ENCODE measurements at regions not wholly inside any gene's neighbourhood (a gene's known extent, or its start where the extent isn't known, plus 50 kb on each side); places are given as distances from the start of the nearest gene placed in this dataset.

DNA sequence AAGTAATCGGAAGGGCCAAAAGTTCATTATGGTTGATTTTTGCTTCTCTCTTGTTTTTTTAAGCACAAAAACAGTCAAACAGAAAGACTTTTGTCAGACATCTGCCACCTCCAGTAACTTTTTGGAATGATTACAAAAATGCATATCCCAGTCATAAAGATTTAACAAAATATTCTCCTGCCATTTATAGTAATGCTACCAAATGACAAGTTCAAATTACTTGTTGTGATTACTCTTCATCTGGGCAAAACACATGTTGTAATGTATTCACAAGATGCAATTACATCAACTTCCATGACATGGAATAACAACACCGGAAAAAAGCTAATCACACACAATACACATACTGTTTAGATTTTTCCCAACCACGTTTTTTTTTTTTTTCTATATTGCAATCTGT is 1017.5 kb upstream of the TENM4 start:
- no peak for DNase-seq (ENCODE audit: low read depth, low spot score)

DNA sequence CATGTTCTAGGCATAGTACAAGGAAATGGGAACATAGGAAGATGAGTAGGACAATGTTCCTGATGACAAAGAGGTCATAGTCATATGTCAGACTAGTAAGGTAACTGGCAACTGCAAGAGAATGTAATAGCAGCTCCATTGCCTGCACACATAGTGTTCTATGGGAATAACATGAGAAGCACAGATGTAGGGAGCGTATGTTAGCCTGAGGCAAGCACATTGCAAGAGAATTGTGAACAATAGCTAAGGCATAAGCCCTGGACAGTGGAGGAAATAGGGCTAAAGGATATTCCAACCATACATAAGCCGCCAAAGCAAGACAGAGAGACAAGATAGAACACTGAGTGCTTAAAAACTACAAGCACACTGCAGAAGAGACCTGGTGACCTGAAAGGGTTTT is 1017.0 kb upstream of the TENM4 start:
- no peak for DNase-seq (ENCODE audit: low read depth, low spot score)

DNA sequence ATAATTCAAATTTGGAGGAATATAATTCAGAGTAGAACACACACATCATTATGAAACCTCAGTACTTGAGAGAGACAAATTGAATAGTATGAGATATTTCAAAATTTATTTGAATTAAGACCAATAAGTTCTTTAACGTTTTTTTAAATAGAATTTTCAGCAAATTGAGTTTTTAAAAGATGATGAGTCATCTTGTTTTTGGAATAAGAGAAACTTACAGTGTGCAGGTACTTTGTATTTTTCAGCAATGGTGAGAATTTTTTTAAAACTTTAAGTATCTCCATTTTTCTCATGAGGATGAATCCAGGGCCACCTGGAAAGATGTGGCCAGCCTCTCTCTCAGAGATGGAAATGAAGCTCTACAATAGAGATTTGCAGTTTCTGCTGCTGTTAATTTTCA is 1015.0 kb upstream of the TENM4 start:
- no peak for DNase-seq (ENCODE audit: low read depth, low spot score)

DNA sequence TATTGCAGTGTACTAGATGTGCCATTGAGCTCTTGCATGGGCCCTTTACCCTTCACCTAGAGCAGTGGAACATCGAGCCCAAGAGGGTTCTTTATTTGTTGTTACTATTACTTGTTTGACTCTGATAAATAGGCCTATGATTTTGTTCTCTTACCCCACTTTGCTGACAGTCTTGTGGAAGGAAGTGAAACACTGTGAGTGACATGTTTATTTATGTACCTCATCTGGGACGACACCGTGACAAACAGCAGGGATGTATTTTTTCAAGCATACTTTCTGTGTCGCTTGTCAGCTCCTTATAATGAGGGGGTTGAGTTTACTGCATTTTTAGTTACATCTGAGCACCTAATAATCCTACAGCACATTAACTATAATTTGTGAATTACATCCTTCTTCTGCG is 1010.3 kb upstream of the TENM4 start:
- DNase-seq (ENCODE audit: low read depth, low spot score), result no peak

DNA sequence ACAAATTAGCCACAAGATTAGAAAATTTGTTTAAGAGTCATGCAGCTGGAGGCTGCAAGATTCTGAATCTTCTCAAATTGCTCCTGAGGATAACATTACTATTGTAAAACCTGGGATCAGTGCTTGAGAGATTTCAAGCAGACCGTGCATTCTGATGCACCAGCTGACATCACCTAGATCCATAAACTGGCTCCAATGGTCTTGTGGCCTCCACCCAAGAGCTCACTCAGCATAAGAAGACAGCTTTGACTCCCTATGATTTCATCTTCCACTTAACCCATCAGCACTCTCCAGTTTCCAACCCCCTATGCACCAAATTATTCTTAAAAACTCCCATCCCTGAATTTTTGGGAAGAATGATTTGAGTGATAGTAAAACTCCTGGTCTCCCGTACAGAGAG is 1007.9 kb upstream of the TENM4 start:
- DNase-seq (ENCODE audit: low read depth, low spot score), result no peak

DNA sequence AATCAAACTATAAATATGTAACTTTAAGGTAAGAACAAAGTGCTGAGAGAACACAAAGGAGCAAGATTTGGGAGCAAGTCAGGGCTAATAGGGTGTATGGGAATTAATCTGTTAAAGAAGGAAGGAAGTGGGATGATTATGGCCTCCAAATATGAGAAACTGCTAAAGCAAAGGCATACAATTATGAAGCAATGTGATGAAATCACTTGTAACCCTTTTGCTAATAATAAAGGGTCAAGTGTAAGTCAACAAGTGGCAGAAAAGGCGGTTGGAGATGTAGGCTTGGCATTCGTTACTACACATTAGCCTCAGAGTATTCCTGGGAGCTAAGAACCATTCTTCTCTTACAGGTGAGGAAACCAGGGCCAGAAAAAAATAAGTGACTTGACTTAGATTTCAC is 1002.3 kb upstream of the TENM4 start:
- DNase-seq (ENCODE audit: low read depth, low spot score), result no peak

DNA sequence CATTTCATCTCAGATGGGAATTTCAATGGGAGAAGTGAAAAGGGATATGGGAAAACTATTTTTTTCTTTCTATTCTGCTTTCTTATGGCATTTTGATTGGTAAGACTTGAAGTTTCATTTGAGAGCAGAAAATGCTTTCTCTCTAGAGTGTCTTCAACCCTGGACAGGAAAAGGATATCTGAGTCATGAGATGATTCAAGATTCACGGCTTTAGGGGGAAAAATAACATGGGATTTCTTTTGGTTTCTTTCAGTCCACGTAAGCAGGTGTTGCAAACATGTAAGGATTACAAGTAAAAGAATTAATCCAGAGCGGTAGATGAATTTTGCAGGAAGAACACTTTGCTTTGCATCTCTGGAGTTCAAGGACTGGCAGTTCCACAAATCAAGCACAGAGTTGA is 1001.0 kb upstream of the TENM4 start:
- no peak for DNase-seq (ENCODE audit: low read depth, low spot score)

DNA sequence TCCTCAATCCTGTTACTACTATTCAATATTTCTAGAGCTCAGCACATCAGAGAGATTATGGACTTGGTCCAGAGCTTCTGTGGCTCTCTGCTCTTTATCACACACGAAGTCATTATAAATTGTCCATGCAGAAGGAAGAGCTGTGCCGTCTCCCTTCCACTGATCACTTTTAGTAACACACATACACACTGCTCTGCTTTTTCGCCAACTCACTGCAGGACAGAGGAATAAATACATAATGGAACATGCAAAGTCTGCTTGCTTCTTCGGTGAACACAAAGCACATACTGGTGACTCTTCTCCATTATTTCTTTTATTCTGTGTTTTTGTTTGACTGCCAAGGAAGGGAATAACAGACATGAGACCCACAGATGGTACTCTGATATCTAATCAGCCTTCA is 1000.0 kb upstream of the TENM4 start:
- DNase-seq (ENCODE audit: low read depth, low spot score), result no peak

DNA sequence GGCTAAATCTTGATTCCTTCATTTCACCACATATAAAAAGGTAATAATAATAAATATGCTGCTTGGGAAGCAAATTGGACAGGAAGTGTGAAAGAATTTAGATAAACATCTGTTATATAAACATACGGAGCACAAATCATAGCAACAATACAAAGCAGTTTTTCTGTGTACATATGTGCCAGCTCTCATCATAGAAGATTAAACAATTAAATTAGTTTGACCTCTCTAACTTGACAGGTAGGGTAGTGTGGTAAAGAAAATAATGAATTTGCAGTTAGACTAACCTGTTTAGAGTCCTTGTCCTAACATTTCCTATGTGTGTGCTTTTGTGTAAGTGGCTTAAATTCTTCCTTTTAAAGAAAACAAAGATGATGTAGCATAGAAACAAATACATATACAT is 995.7 kb upstream of the TENM4 start:
- no peak for DNase-seq (ENCODE audit: low read depth, low spot score)

DNA sequence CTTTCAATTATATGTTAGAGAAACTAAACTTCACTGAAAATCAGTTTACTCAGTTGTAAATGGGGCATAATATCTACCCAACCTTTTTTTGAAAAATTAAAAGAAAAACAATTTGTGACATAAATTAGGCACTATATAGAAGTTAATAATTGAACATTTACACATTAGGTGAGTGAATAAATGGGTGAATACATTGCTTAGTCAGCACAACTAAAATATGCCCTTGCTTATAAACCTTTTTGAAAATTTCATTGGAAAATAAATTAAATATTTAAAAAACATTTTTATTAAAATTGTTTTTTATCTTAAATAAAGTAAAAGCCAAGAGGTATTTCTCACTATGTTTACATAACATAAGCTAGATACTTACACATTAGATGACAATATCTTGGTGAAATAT is 994.5 kb upstream of the TENM4 start:
- DNase-seq (ENCODE audit: low read depth, low spot score), result no peak

DNA sequence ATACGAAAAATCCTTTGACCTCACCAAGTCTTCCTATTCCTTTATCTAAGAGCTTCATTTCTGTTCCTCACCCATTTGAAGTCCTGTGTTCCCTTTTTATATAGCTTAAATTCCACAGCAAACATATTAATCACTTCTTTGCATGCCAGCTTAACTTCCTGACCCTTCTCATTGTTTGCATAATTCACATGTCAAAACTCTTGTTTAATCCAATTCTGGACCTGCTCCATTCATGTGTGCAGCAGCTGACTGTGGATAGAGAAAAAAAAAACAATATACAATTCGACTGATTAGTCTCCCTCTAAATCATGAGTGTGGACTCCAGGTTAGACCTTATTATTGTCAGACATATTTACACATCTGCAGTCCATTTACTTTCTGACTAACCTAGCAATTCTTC is 991.2 kb upstream of the TENM4 start:
- no peak for DNase-seq (ENCODE audit: low read depth, low spot score)

DNA sequence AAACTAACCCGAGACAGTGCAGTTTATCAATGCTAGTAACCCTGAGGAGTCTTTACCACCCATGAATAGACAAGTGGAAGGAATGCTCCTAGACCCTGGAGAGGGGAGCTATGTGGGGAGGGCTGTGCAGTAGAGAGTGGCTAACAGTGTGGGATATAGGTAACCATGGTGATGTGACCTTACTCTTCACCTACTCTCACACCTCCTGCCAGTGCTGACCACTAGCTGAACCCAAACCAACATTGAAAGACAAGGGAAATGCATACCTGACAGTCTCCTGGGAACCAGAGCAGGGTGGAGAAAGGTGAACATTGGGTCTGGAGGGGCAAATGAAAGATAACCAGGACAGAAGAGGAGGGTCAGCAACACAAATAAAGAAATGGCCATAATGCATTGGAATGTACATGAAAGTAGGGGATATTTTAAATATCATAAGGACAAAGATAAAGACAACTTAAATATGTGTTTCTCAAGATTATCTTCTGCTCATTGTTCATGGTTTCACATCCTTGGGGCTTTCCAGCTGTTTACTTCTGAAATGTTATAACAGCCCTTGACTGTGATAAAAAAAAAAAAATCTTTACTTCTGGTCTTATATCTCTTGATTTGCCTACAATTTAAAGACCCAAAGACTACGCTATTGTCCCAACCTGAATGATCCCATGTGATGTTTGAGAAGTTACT is 983.3 kb upstream of the TENM4 start:
- DNase-seq (ENCODE audit: low read depth, low spot score), result no peak

DNA sequence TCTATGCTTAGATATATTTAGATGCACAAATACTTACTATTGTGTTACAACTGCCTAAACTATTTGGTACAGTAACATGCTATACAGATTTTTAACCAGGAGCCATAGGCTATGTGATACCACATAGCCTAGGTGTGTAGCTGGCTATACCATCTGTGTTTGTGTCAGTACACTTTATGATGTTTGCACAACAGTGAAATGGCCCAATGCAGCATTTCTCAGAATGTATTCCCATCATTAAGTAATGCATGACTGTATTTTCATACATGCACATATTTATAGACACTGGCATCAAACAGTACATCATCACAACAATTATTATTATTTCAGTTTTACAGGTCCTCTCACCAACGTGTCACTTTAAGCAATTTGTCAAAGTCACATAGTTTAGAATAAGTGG is 979.5 kb upstream of the TENM4 start:
- no peak for DNase-seq (ENCODE audit: low read depth, low spot score)

DNA sequence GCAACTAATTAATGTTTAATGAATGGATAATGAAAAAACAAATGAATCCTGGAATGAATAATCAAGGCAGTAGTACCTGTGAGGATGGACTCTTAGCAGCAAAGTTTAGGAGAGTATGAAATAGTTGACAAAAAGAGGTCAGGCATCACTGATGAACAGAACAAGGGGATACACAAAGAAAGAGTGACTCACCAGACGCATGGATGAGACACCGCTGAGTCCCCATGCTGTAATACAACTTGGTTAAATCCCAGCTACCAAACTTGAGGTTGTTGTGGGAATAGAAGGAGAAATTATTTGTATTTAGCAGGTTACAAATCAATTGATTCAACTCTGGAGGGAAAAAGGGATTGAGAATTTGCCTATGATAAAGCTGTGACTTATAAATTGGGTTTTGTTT is 976.9 kb upstream of the TENM4 start:
- no peak for DNase-seq (ENCODE audit: low read depth, low spot score)

DNA sequence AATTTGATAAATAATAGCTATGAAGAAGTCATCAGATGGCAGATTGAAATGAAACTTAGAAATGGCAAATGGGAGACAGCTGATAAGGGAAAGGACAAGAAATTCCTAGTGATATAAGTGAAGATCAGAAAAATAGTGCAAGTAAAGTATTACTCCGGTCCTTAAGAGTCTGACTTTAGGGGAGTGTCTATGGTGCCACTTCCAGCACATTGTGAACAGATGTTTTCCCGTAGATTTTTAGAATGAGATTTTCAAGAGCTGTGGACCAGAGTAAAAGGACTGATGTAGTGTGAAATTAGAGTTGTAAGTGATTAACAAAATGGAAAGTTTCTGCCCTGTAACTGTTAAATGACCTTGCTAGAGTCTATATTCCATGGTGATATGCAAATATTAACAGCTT is 974.8 kb upstream of the TENM4 start:
- no peak for DNase-seq (ENCODE audit: low read depth, low spot score)

DNA sequence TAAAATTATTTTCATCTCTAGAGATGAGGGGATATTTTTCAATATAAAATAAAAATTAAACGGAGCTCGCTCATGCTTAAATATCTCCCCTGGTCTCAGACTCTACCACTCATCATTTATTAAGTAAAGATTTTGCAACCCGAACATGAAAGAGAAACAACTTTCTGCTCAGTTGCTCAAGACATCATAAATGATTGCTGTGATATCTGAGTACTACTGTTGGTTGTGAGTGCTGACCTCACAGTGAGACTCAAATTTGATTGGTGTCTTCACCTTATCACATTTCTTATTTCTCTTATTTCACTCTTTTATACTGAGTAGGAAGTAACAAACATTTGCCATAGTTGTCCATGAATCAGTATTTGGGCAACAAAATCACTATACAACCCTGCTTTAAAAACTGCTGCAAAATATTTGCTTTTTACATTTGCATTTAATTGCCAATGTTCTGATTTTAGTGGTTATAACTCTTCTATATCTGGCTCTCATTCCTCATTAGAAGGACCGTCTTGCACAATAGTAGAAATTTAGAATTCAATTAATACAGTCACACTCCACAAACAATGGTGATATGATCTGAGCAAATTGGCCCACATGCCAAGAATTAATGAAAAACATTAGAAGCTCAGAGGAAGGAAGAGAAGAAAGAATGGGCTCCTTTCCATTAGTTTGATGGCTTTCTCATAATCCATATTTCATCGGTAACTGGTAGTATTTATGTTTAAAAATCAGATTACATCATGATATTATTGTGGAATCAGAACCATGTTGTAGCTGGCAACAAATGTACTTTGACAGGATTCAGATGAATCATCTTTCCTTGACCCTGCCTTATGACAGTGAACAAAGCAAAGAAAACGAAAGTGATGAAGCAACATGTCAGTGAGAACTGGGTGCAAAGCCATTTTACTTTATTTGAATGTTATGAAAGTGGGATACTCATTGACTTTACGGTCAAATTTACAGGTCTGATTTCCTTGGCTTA is 973.6 kb upstream of the TENM4 start:
- no peak for DNase-seq (ENCODE audit: low read depth, low spot score)

DNA sequence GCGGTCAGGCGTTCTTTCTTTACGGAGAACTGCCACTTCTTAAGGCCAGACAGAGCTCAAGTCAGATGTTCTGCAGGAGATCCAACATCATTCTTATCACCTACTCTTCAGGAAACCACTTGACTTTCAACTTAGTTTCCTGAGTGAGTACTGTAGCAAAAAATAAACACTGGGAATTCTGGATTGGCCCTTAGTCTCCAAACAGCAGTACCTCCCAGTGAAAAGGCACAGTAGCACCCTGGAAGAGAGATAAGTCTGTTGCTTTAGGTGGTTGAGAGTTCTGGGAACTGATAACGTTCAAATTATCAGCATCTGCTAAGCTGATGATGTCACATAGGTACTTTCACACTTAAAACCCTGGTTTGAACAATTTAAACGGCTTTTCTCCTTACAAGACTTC is 971.8 kb upstream of the TENM4 start:
- no peak for DNase-seq (ENCODE audit: low read depth, low spot score)

DNA sequence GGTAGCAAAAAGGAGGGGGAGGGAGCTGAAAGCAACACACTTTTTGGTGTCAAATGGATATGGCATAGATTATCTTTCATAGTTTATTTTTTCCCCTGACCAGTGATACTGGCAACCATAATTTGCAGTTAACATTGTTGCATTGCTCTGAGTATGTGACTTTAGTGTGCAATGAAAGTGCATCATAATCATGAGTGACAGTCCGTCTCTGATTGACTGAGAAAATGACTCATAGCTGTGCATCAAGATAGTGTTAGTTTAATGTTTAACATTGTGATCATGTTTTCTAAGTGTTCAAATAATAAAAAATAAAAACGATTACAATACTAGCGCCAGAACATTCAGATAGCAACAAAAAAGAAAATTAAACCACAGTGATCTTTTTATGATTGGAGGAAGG is 952.4 kb upstream of the TENM4 start:
- no peak for DNase-seq (ENCODE audit: low read depth, low spot score)

DNA sequence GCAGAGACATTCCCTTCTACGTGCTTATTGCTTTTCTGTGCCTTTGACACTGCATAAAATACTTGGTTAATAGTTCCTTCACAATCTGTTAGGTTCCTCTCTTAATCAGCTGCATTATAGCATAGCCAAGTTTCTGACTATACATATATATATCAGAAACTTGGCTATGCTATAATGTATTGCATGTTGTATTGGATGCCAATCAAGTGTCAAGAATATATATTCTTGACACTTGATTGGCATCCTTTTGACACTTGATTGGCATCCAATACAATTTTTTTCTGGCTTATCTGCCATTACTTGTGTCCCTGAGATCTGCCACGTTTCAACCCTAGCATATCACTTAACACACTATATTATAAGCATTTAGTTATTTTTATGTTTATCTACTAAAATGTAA is 949.7 kb upstream of the TENM4 start:
- no peak for DNase-seq (ENCODE audit: low read depth, low spot score)

DNA sequence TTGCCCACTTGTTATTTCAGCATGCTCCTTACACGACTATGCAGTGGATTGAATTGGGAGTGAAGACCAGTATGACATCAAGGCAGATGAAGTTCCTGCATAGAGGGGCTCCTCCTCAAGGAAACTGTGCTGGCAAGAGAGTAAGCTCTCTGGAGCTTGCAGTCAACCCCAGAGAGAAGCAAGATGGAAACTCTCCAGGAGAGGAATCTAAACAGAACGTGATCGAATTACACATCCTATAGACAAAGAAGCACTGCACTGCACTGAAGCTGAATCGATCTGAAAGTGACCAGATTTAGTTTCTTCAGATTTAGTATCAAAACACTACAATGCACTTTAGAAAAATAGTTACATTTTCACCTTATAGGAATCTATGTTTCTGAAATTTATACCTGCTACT is 947.7 kb upstream of the TENM4 start:
- DNase-seq (ENCODE audit: low read depth, low spot score), result no peak

DNA sequence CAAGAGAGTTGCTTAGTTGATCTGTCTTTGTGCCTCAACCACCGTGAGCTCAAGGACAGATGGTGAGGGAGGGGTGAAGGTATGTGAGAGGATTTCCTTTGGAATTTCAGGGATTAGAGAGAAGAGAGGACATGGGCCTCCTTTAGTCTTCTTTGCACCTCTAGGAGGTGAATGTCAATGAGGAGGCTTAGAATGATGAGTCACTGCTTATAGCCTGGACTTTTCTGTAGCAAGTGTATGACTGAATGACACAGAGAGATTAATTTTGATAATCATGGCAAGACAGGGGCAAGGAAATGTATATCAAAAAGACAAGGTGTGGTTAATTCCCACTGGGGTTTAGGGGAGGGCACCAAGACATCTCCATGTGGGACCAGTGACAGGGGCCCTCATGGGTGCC is 947.3 kb upstream of the TENM4 start:
- no peak for DNase-seq (ENCODE audit: low read depth, low spot score)

DNA sequence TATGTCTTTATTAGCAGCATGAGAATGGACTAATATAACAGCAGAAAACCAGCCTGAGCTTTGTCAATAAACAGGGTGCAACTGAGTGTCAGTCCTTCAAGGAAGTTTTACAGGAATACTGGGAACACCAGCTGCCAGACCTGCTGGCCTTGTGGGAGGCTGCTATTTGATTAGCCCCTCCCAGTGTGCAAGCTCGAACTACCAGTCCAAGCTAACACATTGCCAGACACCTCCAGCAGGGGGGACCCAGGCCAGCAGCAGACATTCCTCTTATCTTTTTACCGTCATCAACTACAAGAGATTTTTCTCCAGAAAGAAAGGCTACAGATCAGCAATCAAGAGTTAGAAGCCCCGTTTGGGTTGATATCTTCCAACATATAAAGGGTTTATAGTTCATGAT is 942.8 kb upstream of the TENM4 start:
- DNase-seq (ENCODE audit: low read depth, low spot score), result no peak

DNA sequence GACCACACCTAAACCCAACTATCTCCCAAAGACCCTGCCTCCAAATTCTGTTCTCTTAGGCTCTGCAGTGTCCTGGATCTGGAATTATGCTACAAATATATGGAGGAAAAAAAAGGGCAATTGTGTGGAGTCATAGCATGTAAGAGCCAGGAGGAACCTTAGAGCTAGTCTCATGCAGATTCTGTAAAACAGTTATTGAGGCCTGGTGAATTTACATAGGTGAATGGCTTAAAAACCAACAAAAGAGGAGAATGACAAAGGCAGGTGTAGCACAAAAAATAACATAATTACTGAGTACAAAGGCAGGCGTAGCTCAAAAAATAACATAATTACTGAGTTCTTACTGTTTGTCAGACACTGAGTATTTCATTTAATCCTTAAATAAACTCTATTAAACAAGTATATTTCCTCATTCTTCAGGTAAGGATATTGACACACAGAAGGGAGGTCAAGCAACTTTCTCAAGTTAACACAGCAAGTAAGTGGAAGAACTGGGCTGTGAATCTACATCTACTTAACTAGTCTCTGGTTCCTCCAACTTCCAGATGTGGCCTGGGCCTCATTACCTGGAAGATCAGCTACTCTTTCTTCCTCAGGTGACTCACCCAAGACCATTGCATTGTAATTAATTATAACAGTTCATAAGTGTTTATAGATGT is 938.9 kb upstream of the TENM4 start:
- DNase-seq (ENCODE audit: low read depth, low spot score), result no peak

All from smooth muscle cell of the brain vasculature (primary cell).